Upper lobe of left lung (tissue), 4 donors: ENCODE measurements at regions not wholly inside any gene's neighbourhood (a gene's known extent, or its start where the extent isn't known, plus 50 kb on each side); places are given as distances from the start of the nearest gene placed in this dataset.

Experiments used
- CTCF ChIP-seq, 6 experiments: fragments of 450-650 bp in 4 of 6; fragments of 200-600 bp in 2 of 6; sonication (generic) in 2 of 6; IDR thresholded peaks; one replicate each; pipeline ENCODE4 v1.5.1; 2016 to 2019; ENCODE audit warnings: antibody characterized with exemption in 6 of 6
- EP300 ChIP-seq, 4 donors: sonication (generic); formaldehyde crosslinking; IDR thresholded peaks; one replicate each; pipeline ENCODE4 v1.5.1; 2017; ENCODE audit warnings: antibody characterized with exemption in 4 of 4, control low read depth in 2 of 4
- POLR2A ChIP-seq, 4 donors: fragments of 450-650 bp; IDR thresholded peaks; one replicate each; pipeline ENCODE4 v1.5.1; 2016 to 2017; ENCODE audit warnings: antibody characterized with exemption in 4 of 4, mild to moderate bottlenecking in 2 of 4
- POLR2AphosphoS5 ChIP-seq, 2 donors: sonication (generic); formaldehyde crosslinking; IDR thresholded peaks; one replicate each; pipeline ENCODE4 v1.5.1; 2017; ENCODE audit warnings: antibody characterized with exemption in 2 of 2

GRCh38 chr6:9554806-9555205 is 860.1 kb downstream of the TFAP2A start:
- TF ChIP-seq EP300 (IDR thresholded peaks at IDR 0.05) (no peak), CTCF (IDR thresholded peaks at IDR 0.05) (no peak), POLR2AphosphoS5 (IDR thresholded peaks at IDR 0.05) (no peak), POLR2A (IDR thresholded peaks at IDR 0.05) (no peak)
